ENCODE measurements at regions not wholly inside any gene's neighbourhood (a gene's known extent, or its start where the extent isn't known, plus 50 kb on each side); places are given as distances from the start of the nearest gene placed in this dataset.

DNA sequence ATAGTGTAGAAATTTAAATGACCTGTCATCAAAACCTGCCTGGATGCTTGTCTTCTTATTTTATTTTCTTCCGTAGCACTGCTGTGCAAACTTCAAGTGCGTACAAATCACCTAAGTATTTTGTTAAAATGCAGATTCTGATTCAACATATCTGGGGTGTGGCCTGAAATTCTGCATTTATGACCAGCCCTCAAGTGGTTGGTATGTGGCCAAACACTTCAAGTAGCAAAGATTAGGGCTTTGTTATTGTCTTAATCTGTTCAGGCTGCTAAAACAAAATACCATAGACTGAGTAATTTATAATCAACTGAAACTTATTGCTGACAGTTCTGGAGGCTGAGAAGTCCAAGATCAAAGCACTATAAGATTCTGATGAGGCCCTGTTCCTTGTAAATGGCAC, 97.6 kb upstream of the LRRC3B start:
- no peak for DNase-seq (ENCODE audit: low spot score)

DNA sequence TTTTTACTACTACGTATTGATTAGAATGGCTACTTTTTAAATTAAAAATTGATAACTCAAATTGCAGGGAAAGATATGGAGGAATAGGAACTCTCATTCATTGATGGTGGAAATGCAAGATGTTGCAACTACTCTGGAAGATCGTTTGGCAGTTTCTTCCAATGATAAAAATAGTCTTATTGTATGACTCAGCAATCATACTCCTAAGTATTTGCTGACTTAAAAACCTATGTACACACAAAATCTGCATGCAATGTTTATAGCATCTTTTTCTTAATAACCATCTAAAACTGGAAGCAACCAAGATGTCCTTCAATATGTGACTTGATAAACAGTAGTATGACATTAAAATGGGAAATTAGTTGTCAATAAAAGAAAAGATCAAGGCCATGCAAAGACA, 87.4 kb upstream of the LRRC3B start:
- no peak for DNase-seq (ENCODE audit: low spot score)

DNA sequence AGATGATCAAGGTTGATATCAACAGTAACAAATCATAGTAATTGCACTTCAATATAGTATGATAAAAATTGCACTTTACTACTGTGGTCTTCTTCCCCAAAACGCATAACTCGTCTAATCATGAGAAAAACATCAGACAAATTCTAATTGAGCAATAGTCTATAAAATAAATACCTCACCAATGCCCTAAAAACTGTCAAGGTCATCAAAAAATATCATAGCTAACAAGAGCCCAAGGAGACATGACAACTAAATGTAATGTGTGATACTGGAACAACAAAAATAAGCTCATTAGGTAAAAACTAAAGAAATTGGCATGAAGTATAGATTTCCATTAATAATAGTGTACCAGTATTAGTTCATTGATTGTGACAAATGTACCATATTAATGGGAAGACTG, 85.6 kb upstream of the LRRC3B start:
- DNase-seq (ENCODE audit: low spot score), result no peak

DNA sequence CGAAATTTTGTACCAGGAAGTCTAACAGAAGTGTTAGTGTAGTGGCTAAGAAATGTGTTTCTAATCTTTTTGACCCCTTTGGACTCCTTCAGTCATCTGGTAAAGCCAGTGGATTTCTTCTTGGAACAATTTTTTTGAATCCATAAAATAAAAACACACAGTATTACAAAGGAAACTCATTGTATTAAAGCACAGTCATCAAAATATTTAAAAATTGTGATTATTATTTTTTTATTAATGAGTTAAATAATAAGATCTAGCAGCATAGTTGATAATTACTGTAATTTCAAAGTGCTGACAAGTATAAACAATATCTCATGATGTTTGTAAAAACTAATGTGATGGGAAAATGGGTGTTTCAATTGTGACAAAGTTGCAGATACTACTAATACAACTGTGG, 72.2 kb upstream of the LRRC3B start:
- no peak for DNase-seq (ENCODE audit: low spot score)

DNA sequence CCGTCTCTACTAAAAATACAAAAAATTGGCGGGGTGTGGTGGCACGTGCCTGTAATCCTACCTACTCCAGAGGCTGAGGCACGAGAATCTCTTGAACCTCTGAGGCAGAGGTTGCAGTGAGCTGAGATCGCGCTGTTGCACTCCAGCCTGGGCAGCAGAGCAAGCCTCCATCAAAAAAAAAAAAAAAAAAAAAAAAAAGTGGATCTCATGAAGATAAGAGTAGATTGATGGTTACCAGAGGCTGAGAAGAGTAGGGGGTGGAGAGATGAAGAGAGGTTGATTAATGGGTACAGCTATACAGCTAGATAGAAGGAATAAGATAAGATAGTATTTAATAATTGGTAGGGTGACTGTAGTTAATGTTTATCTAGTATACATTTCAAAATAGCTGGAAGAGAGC, 65.9 kb upstream of the LRRC3B start:
- DNase-seq (ENCODE audit: low spot score), result no peak

DNA sequence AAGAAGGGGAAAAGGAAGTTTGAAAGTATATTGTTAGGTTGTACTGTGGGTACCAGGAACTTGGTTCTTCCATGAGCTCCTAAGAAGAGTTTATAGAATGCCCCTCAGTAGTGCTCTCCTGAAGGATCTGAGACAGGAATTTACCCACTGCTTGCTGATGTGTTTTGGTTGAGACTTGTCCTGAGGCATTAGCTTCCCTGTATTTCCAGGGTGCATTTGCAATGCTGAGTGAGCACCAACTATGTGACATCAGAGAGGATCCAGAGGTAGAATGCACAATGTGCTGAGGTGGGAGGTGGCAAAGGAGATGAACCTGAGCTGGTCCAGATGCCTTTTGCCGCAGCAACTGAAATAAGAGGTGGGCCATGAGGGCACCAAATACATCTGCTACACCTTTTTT, 64.3 kb upstream of the LRRC3B start:
- no peak for DNase-seq (ENCODE audit: low spot score)

DNA sequence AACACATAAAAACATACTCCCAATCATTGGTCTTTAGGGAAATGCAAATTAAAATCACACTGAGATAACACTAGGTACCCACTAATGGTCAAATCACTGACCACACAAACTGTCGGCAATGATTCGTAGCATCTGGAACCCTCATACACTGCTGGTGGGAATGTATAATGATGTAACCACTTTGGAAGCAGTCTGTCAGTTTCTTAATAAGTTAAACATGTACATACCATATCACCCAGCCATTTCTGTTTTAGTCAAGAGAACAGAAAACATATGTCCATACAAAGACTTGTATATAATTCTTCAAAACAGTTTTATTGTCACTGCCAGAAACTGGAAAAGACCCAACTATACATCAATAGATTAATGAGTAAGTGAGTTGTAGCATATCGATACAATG, 63.3 kb upstream of the LRRC3B start:
- DNase-seq (ENCODE audit: low spot score), result no peak

DNA sequence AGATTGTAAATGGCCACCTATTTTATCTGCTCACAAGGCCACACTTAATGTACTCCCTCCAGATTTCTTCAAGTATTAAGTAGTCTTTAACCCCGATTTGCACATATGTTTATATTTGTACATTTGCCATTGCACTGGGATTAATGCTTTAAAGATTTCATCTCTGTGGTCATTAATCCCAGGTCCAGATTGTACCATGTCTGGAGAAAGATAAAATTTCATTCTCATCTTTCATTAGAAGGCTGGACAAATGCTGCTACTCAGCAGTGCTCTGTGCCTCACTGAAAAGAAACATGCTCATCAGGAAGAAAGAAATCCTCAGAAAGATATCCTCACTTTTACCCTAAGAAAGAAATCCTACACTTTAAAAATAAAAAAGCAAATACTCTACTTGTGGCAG, 62.5 kb upstream of the LRRC3B start:
- DNase-seq (ENCODE audit: low spot score), result no peak

DNA sequence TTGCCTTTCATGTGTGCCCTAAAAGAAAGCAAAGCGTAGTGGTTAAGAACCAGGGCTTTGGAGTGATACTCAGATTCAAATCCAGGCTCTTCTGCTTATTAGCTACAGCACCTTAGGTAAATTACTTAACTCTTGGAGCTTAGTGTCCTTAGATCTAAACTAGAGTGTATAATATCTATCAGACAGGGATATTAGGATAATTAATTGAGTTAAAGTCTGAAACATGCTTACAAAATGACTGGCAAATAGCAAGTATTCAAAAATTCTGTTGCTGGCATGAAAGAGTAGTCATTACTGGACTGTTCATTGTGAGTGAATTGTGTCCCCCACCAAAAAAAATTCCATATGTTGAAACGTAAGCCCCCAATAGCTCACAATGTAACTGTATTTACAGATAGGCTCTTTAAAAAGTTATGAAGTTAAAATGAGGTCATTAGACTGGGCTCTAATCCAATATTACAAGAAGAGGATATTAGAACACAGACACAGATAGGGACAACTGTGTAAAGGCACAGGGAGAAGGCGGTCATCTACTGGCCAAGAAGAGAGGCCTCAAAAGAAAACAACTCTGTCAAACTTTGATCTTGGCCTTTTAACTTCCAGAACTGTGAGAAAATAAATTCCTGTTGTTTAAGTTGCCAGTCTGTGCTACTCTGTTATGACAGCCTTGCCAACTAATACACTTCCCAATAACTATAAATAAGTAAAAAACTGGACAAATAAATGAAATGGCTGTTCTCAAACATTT, 60.4 kb upstream of the LRRC3B start:
- DNase-seq (ENCODE audit: low spot score), result no peak

Data from cerebellar cortex (tissue), 1 donor.